ENCODE measurements at regions not wholly inside any gene's neighbourhood (a gene's known extent, or its start where the extent isn't known, plus 50 kb on each side); places are given as distances from the start of the nearest gene placed in this dataset.
"Not testable (repeated sequence)": the region's sequence is repeated elsewhere in the genome, so short reads cannot be mapped to it uniquely, and the experiment has no call there.

DNA sequence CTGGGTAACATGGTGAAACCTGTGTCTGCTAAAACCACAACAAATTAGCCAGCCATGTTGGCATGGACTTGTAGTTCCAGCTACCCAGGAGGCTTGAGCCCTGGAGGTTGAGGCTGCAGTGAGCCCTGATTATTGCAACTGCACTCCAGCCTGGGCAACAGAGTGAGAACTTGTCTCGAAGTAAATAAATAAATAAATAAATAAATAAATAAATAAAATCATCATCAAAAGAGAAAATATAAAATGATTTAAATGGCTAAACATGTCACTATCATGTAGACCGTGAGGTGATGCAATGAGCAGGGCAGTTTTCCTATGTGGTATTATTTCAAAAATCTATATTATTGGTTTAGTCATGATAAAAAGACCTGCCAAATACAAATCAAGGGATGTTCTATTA, 2074.3 kb downstream of the PCDH9 start:
- DNase-seq, result no peak

DNA sequence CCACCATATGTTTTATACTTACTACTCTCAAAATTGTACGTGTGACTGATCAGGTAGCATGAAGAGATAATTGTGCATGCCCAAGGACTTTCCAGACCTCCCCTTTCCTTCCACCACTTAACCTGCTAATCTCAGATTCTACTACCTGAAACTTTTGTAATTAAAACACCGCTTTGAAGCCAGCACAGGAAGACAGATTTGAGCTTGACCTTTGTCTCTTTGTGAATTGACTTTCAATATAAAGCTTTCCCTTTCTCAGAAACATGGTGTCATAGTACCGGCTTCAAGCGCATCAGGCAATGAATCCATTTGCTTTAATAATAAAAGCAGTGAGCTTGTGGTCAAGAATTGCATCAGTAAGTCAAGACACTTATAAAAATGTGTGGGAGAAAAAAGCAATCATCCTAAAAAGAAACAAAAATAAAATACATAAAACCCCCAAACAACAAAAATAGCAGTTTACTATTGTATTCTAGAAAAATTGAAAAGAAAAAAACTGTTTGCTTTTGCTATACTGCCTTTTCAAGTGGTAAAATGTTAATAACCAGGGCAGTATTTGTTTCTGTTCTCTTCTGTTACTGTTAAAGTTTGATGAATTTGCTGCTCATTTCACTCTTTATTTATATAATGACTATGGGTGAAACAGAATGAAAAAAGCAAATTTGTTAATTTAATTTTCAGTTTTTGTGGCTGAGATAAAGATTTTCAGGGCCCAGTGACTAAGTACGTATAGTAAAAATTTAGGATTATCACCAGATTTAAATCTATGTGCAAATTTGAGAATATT, 2075.3 kb downstream of the PCDH9 start:
- no peak for DNase-seq

DNA sequence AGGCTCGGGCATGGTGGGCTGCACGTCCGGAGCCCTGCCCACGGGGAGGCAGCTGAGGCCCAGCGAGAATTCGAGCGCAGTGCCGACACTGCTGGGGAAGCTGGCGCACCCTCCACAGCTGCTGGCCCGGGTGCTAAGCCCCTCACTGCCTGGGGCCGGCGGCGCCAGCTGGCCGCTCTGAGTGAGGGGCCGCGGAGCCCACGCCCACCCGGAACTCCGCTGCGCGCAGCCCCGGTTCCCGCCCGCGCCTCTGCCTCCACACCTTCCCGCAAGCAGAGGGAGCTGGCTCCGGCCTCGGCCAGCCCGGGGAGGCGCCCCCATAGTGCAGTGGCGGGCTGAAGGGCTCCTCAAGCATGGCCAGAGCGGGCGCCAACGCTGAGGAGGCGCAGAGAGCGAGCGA, 2080.4 kb downstream of the PCDH9 start:
- no peak for DNase-seq

DNA sequence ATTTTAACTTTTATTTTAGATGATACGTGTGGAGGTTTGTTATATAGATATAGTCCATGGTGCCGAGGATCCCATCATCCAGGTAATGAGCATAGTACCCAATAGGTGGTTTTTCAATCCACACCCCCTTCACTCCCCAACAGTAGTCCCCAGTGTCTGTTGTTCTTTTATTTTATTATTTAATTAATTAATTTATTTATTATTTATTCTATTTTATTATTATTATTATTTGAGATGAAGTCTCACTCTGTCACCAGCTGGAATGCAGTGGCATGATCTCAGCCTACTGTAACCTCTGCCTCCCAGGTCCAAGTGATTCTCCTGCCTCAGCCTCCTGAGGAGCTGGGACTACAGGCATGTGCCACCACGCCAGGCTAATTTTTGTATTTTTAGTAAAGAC, 2086.2 kb downstream of the PCDH9 start:
- no peak for DNase-seq

DNA sequence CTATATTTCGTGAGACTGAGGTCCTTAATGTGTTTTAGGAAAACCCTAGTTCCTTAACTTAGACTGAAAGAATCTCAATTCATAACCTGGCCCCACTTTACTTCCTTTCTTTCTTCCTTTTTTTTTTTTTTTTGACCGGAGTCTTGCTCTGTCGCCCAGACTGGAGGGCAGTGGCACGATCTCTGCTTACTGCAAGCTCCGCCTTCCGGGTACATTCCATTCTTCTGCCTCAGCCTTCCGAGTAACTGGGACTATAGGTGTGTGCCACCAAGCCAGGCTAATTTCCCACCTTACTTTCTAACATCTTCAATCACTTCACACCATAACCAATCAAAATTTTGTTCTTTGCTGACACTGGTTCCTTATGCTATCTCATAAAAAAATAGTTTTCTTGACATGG, 2097.0 kb downstream of the PCDH9 start:
- no peak for DNase-seq

DNA sequence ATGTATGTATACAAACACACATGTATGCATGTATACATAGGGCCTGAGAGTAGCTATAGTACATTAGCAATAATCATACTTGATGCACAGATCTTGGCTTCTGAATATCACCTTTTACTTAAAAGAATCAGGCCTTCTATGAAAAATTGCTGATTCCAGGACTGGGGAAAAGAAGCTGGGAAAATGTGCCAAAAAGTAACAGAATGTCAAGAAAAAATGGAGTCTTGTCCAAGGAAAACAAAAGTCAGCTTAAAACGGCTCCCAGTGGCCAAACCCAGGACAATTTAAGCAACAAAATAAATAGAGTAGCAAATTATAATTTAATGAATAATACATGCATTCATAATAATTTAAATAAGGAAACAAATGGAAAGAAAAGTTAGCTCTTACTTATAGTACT, 2104.9 kb downstream of the PCDH9 start:
- DNase-seq, result peak; percentile 22

DNA sequence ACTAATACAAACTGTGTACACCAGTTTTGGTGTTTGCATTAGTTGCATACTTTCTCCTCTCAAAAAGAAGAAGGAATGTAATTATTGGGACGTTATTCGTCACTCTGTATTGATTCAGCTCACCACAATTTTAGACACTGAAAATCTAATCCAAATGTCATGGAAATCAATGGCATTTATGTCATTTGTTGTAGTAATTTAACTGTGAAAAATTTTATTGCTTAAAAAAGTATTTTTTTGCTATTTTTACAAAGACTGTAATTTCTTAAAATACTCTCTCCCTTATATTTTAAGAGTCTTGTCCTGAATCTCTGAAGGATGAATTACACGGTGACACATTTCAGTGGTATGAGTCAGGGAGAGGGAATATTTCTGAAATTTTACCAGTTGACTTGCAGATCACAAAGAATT, 2117.6 kb downstream of the PCDH9 start:
- DNase-seq, result no peak

DNA sequence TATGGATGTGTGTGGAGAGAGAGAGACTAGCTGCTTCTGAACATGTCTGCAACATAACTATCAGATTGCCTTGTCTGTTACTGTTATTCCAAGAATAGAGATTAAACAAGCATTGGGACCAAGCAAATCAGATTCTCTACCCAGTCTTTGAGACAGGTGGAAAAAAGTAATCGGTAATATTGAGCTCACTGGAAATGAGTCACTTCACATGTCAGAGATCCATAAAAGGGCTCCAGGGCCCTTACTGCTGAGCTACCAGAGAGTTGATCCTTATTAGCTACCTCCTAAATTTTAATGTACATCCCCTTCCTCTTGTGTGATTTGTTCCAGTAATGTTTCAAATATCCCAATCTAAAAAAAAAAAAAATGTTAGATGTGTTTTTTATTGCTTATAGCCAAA, 2118.0 kb downstream of the PCDH9 start:
- no peak for DNase-seq

DNA sequence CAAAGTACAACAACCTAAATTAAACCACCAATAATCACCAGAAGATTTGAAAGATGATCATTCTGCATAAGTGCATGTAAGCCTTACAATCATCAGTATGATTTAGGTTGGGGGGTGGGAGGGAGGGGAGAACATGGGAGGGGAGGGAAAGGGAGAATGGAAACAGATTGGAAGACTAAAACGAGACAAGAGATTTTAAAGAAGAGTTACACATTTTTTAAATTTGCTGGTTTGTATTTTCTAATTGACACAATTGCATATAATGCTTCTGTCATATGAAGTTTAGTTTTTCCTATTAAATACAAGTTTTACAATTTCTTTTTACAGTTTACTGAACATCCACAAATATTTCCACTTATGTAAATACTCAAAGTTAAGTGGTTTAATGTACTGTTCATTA, 2118.9 kb downstream of the PCDH9 start:
- DNase-seq, result no peak

DNA sequence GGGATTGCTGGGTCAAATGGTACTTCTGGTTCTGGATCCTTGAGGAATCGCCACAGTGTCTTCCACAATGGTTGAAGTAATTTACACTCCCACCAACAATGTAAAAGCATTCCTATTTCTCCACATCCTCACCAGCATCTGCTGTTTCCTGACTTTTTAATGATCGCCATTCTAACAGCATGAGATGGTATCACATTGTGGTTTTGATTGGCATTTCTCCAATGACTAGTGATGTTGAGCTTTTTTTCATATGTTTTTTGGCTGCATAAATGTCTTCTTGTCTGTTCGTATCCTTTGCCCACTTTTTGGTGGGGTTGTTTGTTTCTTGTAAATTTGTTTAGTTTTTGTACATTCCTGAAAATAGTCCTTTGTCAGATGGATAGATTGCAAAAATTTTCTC, 2125.7 kb downstream of the PCDH9 start:
- DNase-seq, result not testable (repeated sequence)

DNA sequence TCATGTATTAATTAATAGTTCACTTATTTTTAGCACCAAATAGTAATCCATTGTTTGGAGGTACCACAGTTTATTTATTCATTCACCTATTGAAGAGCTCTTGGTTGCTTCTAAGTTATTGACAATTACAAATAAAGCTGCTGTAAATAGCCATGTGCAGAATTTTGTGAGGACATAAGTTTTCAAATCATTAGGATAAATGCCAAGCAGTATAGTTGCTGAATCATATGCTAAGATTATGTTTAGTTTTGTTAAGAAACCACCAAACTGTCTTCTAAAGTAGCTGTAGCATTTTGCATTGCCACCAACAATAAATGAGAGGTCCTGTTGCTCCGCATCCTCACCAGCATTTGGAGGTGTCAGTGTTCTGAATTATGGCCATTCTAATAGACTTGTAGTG, 2126.8 kb downstream of the PCDH9 start:
- no peak for DNase-seq

DNA sequence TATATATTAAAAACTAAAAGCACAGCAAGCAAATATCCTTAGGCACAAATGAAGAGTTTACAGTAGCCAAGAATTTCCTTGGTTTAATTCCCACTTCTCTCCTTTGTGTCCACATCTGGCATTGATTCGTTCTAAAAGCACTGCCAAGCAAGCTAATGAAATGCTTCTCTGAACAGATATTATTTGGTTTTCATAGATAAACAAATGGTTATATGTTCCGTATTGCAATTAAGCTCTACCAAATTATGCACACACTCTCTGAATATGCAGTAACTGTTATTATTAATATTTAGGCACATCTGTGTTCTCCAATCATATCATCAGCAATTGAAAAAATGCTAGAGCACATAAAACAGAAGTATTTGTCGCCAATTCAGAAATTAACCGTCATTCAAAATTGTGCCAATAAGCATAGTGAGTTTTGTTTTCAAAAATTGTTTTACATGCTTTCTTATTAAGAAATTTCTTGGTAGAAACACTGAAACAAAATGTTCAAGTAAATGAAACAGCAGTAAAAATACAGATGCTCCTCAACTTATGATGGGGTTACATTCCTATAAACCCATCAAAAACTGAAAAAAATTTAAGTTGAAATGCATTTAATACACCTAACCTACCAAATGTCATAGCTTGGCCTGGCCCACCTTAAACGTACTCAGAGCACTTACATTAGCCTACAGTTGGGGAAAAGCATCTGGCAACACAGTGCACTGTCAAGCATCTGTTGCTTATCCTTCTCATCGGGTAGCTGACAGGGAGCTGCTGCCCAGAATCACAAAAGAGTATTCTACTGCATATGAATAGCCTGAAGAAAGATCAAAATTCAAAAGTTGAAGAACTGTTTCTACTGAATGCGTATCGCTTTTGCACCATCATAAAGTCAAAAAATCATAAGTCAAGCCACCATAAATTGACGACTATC, 2134.7 kb downstream of the PCDH9 start:
- peak; percentile 31 for DNase-seq

DNA sequence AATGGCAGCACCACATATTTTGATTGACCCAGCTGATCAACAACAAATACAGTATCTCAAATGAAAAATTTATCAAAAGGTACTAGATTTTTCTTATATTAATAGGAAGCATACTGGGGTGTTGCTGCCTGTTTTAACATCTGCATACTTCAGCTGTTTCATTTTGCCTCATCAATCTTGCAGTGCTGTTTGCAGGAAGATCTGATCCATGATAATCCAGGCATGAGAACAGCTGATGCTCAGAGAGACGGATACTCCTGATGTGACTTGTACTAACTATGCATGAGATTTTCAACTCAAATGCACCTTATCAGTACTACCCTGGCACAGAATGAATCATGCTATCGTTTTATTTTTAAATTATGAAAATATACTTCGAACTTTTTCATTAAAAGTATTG, 2136.8 kb downstream of the PCDH9 start:
- DNase-seq, result peak; percentile 9

DNA sequence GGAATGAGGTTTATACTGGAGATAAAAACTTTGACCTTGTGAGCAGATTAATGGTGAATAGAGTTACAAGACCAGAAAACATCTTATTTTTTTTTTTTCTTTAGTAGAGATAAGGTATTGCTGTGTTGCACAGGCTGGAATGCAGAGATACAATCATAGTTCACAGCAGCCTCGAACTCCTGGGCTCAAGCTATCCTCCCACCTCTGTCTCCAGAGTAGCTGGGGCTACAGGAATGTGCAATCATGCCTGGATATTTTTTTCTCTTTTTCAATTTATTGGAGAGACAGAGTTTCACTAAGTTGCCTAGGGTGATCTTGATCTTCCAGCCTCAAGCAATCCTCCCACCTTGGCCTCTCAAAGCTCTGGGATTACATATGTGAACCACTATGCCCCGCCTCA, 2139.1 kb downstream of the PCDH9 start:
- no peak for DNase-seq

DNA sequence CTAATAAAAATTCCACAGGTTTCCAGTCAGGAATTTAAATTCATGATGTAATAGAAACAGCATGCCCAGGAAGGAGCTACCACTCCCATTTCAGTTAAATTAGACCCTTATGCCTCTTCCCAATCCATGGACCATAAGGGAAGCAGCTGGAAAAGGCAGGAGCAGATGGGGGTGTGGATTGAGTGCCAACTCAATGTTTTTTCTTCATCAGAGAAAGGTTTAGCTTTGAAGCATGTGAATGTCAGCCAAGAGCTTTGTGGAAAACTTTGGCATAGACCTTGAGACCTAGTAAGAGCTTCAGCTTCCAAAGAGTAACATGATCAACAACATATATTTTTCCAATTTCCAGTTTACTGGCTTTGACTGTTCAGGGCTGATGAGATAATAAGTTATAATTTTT, 2139.9 kb downstream of the PCDH9 start:
- DNase-seq, result peak; percentile 38

DNA sequence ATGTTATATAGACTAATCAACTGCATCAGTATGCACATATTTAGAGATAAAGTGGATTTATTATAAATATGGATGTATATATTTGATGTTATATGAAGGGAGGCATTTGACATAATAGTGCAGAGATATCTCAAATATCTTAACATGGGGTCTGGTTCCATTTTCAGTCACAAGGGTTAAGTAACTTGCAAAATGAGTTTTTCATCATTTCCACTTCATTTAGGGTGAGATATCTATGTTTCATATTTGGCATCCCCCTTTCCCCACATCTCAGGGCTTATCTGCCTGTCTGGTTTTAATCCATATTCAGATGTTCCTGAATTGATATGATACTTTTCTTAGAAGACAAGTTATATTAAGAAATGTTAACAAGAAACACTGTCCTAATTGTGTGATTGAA, 2141.2 kb downstream of the PCDH9 start:
- DNase-seq, result no peak

DNA sequence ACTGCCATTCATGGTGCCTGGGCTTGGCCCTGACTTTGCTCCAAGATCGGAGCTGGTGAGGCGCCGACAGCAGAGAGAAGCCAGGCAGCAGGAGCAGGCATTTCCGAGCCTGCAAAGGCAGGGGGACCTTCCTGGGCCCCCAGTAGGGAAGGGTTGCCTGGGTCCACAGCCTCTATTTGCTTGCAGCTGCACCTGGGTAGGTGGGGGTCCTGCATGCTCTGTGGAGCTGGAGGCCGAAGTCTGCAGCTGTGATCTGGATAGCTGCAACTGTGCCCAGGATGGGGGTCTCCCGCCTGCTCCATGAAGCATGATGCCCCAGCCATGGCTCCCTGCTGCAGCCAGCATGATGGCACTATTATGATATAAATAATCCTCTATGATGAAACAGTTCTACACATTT, 2144.2 kb downstream of the PCDH9 start:
- no peak for DNase-seq

DNA sequence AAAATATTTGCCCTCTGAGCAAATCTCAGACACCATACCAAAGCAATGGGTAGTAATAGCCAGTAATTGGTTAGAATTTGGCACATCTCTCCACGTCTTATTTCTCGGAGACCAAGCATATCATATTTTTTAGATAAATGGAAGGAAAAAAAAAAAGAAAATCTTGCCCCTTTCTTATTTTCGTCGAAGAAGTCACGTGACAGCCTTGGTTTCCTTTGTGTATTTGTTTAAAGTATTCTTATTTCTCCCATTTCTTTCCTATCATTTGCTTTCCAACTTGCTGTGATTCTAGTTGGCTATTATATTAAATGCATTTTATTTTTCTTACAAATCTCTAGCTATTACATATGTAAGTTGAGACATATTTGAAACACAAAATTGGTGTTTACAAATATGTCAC, 2155.9 kb downstream of the PCDH9 start:
- DNase-seq, result no peak

DNA sequence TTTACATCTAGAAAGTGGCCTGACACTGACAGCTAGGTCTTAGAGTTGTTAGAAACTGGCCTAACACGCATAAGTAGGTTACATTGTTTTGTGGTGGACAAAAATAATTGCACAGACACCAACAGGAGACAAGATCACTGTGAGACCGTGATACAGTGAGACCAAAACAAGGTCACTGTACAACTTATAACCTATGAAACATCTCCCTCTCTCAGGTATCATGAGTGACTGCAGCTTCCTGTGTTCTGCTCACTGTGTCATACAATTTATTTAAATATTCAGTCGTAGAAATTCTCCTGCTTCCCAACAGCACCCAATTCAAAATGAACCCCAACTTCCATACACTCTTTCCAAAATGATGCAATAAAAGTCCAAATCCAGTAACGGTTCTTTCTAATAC, 2165.2 kb downstream of the PCDH9 start:
- no peak for DNase-seq

DNA sequence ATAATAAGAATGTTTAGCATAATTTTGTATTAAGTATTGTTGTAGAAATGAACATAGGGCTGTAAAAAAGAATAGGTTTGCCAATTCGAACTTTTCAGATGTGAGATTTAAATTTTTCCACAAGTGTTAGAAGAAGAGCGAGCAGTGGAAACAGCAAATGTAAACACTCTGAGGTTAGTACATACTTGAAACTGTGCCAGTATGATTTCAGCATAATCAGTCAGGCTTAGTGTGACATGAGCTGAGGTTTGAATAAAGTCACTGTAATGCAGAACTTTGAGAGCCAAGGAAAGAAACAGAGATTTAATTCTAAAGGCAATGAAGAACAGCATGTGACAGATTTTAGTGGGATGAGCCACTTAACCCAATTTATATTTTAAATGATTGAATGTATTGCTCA, 2166.4 kb downstream of the PCDH9 start:
- DNase-seq, result no peak

DNA sequence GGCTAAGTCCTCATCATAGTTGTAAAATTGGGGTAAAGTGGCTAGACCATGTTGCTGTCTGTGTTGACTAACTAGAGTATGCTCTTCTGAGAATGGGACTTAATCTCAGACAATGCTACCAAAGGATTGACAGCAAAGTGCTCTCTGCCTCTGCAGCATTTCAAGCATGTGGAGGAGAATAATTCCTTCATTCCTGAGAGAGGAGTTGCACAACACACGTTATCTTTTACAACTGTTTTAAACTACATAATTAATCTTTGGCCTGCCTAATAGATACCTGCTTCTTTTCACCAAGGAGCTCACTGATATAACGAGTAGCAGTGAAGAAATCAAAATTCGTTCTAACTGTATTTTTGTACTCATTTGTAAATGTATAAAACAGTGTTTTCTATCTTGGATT, 2172.2 kb downstream of the PCDH9 start:
- DNase-seq, result no peak

DNA sequence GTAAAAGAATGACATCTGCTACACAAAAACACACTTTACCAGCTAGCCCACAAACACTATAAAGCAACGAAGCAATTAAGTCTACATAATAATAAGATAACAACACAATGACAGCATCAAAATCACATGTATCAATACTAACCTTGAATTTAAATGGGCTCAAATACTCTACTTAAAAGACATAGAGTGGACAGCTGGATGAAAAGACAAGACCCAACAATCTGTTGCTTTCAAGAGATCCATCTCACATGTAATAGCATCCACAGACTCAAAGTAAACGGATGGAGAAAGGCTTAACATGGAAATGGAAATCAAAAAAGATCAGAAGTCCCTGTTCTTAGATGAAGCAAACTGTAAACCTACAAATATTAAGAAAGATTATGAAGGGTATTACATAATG, 2175.9 kb downstream of the PCDH9 start:
- DNase-seq, result no peak

DNA sequence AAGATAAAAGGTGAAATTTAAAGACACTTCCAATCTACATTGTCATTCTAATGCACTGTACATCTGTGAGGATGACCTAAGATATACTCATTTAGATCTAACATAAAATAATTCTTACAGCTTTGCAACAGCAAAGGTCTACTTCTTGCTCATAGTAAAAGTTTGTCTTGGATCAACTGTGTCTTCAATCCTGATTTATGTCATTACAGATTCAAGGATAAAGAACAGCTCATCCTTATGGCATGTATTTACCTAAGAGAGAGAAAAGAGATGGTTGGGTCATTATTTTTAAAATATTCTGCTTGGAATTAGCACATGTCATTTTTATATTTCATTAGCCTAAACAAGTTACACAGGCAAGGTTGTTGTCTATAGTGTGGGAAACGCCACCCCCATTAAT, 2193.1 kb downstream of the PCDH9 start:
- no peak for DNase-seq
